GM18498 (cell line): ENCODE measurements at regions not wholly inside any gene's neighbourhood (a gene's known extent, or its start where the extent isn't known, plus 50 kb on each side); places are given as distances from the start of the nearest gene placed in this dataset.

ENCODE experiments used
- ATAC-seq: cut with Tn5 transposase; IDR thresholded peaks from one replicate; pipeline ENCODE4 v1.9.1; 2021; ENCODE audit warnings: mild to moderate bottlenecking, moderate library complexity; ENCODE audit not compliant: unreplicated experiment

DNA sequence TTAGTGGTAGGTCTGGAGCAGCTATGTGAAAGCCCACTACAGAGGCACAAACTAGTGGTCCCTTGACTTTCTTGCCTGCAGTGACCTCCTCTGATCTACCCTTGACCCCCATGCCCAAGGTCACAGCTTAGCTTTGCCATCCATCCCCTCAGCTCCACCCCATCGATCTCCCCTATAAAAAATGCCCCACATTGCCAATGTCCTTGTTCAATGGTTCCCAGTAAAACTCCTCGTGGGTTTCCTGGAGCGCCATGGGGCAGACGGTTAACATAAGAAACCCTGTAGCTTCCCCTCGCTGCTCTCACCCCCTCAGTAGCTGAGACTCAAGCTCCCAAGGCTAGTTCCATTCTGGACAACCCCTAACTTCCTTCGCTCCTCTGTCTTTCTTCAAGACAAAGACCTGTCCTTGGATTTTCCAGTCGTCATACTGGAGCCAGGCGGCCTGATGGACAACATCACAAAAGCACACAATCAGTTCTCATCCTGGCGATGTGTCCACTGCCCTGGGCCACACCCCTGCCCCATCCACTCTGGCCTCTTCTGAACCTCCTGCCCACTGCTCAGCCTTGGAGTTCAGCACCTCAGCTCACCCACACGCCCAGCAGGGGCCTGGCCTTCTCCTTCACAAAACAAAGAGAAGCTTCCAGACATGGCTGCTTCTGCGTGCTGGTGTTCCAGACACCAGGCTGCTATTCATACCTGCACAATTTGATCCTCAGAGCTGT lies 1429.3 kb downstream of the BRD1 start:
- no peak for ATAC-seq

DNA sequence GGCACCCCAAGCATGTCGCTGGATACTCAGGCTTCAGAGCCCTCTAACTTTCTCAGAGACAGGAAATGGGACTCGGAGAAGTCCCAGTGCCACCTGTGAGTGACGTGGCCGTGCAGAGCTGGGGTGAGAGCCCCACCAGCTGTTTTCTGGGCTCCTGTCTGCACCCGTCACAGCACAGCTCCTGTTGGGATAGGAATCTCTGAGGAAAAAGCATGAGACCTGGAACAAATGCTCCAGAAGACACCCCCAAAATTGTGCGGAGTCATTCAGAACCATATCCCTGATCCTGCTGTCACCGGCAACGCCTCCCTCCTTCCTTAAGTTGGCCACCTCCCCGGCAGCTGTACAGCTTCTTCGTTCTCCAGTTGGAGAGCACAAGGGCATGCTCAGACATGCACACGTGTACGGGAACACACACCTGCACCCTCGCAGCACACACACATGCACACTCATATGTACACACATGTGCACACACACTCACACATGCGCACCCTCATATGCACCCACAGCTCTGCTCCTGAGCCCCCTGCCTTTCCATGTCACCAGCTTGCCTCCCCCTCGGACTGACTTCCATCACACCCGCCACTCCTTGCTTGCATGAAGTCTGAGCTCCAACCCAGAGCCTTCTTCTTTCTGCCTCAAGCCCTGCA lies 1430.0 kb downstream of the BRD1 start:
- ATAC-seq, result no peak

DNA sequence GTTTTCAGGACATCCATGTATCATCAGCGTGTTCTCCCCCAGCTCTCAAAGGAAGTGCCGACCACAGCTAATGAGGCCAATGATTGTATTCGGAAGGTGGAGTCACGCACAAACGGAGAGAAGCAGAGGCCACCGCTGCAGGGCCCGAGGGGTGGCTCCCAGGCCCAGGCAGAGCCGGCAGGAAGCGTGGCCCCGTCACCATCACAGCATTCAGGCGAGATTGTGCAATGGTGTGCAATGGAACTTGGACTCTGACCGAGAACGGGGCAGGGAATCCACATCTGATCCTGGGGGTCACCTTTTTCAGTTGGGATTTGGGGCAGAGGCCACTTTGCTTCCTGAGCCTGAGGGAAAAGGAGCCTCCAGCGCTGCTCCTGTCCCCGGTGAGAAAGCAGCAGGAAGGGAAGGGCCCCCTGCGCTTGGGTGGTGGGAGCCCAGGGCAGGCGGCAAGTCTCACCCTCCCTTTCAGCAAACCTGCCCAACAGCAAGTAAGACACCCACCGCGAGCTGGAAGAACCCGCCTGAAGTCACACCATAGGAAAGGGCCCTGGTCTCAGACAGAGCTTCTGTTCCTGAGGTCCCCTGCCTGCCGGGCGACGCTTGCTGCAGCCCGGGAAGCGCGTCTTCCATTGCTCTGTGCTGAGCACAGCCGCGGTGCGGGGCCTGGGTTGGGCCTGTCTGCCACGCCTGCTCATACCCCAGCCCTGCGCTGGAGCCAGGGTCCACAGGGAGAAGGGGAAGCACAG lies 1430.7 kb downstream of the BRD1 start:
- ATAC-seq, result no peak

DNA sequence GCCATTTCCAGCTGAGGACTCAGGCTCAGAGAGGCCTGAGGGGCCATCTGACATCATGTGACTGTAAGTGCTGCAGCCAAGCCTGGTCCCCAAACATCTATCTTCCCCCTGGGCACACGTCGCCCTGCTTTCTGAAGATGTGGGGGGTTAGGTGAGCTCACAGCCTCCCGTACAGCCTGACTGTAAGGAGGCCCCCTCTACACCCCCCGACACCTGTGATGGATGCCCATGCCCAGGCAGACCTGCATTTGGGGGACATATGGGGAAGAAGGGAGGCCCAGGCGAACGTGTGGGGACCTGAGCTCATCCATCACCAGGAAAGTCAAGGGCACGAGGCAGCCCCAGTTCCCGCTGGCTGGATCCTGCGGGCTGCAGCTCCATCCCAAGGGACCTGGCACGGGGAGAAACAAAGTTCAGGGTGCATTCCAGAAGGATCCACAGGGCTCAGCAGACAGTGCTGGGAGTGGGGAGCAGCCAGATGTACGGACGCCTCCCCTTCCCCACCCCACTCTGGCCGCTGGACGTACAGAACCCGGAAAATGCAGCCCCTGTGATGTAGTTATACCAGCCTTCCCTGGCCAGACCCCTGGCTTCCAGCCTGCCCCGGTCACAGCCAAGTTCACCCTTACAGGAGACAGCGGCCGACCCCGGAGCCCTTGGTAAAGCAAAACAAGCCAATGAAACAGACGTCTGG lies 1431.4 kb downstream of the BRD1 start:
- ATAC-seq, result no peak

DNA sequence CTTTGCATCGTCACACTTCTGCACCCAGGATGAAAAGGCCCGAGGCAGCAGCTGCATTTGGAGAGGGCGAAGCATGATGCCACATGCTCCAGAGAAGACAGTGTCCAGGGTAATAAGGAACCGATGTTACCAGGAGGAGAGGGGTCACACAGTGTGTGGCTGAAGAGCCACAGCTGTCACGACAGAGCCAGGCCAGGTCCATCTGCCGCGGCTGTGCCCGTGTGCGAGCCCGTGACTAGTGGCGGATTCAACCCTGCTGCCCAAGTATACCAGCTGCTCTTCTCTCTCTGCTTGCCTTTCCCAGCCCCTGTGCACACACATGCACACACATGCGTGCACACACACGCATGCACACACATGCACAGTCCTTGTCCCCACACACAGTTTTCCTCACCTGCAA lies 1432.5 kb downstream of the BRD1 start:
- no peak for ATAC-seq

DNA sequence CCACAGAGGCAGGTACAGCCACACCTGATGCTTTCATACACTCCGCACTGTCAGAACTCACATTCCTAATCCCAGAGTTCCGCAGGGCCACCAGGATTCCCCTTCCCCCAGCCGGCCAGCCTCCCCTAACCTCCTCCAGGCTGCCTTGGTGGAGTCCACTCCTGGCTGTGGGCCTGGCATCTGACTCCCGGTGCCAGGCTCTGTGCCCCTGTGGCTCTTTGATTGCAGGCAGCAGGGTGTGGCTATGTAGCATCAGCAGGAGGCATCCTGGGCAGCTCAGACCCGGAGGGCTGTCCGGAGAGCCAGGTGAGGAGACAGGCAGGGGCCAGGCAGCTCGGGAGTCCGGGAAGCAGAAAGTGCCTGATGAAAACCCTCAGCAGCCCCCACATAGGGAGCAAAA lies 1432.9 kb downstream of the BRD1 start:
- ATAC-seq, result no peak

DNA sequence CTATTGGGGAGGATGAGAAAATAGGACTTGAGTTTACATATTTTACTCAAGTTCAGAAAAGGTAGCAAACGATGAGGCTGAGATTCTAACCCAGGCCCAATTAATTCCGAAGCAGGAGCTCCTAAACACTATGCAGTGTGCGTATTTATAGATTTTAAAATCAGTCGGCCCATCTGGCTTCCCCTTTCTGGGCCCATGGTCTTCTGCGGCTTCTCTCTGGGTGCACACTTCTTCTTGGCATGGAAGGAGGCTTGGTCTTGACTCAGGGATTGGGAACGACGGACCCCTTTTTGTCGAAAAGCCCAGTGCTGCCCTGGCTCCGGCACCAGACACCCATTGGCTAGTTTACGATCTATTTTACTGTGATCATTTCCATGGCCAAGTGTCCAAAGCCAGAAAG lies 1433.8 kb downstream of the BRD1 start:
- no peak for ATAC-seq

DNA sequence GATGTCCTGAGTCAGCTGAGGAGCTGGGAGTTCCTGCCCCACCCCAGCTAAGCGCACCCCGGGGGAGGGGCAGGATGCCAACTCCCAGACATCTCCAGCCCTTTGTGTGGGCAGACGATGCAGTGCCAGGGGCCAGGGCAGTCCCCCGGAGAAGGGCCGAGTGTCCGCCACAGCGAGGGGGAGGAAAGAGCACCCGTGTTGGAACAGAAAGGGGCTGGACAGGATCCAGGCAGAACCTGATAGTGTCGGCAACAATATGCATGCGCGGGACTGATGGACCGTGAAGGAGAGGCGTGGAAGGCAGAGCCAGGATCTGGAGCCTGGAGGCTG lies 1434.7 kb downstream of the BRD1 start:
- no peak for ATAC-seq

DNA sequence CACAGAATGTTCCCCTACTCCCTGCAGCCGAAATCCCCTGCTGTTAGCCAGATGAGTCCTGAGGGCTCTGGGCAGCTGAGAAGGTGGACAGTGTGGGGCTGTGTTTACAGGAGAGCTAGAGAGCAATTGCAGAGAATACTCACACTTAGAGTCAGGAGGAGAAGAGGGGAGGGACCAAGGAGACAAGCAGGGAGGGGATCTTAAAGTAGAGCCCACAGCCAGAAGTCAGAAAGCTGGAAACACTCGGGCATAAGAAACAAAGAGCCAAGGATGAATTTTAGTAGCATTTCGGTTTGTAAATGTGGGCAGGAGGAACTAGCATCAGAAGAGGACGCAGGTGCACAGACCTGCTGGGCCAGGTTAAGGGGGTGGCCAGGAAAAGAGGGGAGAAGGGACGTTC lies 1435.9 kb downstream of the BRD1 start:
- ATAC-seq, result no peak

DNA sequence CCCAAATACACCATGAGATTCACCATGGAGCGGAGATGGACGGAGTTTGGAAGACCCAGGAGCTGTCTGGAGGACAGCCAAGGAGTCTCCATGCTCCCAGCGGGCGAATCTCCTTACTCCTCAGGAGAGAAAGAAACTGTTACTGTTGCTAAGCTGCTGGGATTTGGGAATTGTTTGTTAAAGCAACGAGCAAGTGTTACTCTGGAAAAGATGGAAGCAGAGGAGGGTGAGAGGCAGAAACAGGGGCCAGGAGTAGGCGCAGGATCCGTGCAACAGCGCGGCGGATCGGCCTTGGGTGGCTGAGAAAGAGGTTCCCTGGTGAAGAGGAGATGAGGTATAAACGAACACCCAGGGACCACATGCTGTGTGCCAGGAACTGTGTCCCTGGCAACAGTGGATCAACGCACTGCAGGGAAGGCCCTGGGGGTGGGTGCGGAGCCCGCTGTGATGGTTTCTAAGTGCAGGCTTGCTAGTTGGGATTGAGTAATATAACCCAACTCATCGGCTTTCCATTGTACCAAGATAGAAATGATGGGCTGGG lies 1436.4 kb downstream of the BRD1 start:
- ATAC-seq, result no peak

DNA sequence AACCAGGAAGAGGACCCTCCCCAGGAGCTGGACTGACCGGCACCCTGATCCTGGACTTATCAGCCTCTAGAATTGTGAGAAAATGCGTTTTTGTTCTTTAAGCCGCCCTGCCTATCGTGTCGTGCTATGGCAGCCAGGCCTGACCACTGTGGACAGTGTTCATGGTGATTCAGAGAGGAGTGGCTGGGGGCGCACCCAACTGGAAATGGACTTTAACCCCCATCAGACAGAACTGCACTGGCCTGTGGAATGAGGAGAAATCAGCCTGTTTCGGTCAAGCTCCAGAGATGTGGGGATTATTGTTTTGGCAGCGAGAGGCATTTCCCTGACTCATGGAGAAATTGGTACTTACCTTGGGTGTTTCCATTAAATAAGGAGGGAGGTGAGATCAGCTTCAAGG lies 1437.8 kb downstream of the BRD1 start:
- no peak for ATAC-seq

DNA sequence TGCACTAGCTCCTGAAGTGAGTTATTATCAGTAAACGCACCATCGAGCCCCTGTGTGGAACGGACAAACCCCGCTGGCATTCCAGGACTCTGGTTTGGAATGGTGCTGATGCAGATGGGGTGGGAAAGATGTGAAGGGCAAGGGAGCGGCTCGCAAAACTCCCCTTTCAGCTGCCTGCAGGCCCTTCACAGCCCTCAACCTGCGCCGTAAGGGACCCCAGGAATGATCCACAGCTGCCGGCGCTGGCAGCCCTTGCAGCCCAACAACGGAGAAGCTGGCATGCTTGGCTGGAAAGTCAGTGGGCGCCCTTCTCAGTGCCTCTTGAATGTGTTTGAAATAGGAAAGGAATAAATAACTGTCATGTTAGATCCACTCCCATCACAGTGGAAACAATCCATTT lies 1445.5 kb downstream of the BRD1 start:
- ATAC-seq, result no peak

DNA sequence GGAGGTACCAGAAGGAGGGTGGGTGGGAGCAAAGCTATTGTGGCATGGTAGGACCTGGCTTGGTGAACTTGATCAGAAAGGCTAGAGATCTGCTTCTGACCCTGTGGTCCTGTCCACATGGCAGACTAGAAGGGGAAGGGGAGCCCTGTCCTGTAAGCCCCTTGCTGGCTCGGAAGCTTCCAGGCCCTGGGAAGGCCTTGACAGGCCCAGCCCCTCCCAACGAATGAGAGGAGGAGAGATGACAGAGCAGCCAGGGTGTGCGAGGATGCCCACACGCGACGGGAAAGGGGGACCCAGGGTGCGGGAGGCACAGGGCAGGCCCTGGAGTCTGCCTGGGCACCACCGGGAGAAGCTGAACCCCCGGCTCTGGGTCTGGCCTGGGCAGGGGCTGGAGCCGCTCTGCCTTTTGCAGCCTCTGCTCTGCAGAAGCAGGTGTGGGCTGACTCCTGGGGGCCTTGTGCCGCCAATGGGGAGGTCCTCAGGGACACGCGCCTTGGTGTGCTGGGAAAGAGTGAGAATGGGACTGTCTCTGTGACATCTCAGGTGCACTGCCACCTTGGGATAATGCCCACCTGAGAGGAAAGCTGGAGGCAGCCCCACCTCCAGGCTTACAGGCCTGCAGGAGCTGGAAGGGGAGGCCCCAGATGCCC lies 1447.5 kb downstream of the BRD1 start:
- ATAC-seq, result no peak

DNA sequence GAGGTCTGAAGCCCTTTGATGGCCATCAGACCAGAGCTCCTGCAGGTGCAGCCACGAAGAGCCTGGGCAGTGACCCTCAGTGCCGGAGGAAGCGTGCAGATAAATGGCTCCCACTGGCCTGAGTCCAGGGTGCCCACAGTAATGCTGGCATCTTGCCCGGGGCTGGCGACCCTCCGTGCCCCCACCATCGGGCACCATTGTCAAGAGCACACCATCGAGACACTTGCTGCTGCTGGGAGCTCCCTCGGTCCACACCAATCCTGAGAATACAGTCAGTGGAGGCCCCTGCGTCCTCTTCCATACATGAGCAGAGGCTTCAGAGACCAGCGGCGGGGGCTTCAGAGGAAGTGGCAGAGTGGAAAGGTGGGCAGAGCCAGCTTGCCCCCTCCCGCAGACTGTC lies 1448.3 kb downstream of the BRD1 start:
- ATAC-seq, result no peak

DNA sequence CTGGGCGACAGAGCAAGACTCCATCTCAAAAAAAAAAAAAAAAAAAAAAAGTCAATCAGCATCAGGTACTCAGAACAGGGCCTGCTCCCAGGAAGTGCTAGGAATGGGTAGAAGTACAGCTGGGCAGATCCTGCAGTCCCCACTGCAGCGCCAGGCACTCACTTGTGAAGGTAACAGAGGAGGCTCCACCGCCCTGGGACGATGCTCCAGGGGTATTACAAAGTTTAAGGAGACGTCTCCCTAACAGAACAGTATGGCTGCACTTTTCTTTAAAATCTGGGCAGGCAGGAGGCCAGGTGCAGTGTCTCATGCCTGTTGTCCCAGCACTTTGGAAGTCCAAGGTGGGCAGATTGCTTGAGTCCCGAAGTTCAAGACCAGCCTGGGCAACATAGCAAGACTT lies 1449.0 kb downstream of the BRD1 start:
- no peak for ATAC-seq

DNA sequence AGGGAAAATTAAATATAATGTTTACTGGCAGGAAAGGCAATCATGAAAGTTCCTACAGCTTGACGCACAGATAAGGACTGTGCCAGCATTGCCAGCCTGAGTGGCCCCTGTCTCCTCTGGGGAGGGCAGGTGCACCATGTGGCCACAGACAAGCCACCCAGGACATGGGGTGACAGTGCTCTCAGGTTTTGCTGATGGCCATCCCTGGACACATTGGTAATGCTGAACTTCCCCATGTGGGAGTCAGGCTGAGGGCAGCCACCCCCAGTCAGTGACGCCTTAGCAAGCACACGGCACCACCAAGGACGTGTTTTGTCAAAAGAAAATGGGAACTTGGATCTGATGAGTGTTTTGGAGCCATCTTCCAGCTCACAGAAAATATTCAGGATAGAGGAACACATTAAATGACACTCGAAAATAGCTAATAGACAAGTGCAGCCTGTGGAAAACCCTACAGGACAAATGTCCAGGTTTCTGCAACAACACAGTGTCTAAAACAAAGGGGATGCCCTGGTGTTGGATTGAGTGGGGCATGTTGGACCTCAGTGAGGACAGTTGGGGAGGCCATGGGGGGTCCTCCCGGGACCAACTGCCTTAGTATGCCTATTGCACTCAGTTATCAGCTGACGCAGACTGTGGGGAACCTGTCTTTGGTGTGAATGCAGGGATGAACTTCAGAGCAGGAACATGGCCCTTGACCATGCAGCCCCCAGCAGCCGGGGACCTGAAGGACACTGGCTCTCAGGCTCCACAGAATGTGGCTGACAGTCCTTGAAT lies 1450.5 kb downstream of the BRD1 start:
- no peak for ATAC-seq

DNA sequence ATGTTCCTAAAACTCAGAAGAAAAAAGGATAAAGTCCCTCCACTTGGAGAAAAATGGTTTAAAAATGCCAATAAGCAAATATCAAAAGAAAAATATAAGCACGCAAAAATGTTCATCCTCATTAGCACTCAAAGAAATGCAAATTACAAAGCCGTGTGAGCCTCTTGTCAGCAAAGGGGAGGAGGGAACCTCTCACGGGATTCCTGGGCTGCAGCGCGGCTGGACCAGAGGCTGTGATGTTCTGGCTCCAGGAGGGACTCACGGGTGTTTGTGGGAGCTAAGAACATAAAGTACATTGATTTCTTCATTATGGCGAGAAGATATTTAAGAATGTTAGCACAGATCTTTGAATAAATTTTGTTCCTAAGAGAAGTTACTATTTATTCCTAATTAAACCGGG lies 1451.2 kb downstream of the BRD1 start:
- ATAC-seq, result no peak

DNA sequence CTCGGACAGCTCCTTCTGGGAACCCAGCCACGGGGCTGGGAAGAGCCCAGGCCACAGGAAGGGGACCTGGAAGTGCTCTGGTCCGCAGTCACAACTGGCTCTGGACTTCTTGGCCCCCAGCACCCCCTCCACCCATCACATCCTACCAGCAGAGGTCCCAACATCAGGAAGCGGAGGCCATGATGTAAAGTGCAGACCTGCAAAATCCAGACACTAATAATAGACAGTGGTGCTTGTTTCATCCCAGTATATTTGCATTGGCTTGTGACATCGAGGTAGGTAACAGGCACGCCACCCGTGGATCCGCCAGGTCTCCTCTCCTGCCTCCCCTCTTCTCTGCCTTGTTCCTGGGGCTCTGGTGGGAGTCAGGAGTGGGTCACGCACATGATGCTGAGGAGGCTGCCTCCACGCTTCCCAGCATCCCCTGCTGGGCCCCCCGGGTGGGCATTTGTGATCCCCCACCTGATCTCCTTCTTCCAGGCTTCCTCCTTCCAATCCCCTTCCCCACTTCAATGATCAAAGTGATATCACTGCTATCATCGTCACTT lies 1454.0 kb downstream of the BRD1 start:
- ATAC-seq, result no peak

DNA sequence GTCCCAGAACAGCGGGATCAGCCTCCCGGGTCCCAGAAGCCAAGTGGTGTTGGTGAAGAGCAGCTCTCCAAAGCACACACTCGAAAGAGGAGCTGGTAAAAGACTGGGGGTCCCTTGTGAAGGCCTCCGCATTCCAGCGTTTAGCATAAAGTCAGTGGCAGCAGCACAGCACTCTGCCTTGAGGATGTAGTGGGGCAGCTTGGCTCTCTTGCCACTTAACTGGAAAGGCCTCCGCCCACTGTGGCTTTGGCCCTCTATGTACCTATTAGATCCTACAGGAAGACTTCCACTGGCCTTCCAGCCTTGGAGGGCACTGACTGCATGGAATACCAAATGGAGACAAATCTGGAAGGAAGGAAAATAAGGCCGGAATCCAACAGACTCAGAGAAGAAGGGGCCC lies 1455.3 kb downstream of the BRD1 start:
- no peak for ATAC-seq

DNA sequence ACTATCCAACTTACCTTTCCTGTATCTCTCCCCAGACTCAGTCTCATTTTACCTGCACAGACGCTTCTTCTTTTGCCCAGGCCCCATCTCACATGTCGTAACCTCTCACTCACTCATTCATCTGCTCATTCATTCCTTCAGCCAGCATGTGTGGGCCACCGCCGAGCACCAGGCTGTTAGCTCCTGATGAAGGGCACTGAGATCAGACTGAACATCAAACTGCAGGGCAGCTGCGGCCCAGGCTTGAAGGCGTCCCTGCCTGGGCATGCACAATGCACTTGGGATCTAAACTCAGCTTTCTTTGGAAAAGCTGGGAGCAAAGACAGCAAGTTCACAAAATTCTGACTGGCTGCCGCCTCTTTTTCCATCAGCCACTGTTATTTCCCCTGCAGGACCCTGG lies 1456.3 kb downstream of the BRD1 start:
- ATAC-seq, result no peak
